Liver (tissue), 8 donors: ENCODE measurements at regions not wholly inside any gene's neighbourhood (a gene's known extent, or its start where the extent isn't known, plus 50 kb on each side); places are given as distances from the start of the nearest gene placed in this dataset.

Experiments used
- DNase-seq: peaks from one replicate; pipeline ENCODE4 v3.0.0-alpha.2; 2017; ENCODE audit warnings: low spot score
- H3K27ac ChIP-seq, 2 donors: one replicate each; pipeline ENCODE4 v1.7.0; 2013; ENCODE audit warnings: inconsistent platforms in 2 of 2, low read length in 2 of 2, control low read depth in 1 of 2, low read depth in 1 of 2, mild to moderate bottlenecking in 1 of 2
- H3K27me3 ChIP-seq, 4 donors: one replicate each; pipeline versions ENCODE4 v1.6.1 to v1.7.0; 2013; ENCODE audit warnings: low read length in 3 of 4, inconsistent platforms in 1 of 4, mild to moderate bottlenecking in 1 of 4, moderate library complexity in 1 of 4; ENCODE audit not compliant: control insufficient read depth in 4 of 4, insufficient read depth in 4 of 4
- H3K36me3 ChIP-seq, 4 donors: one replicate each; pipeline versions ENCODE4 v1.6.1 to v1.7.0; 2013; ENCODE audit warnings: low read length in 3 of 4, mild to moderate bottlenecking in 3 of 4, low read depth in 1 of 4, moderate library complexity in 1 of 4; ENCODE audit not compliant: control insufficient read depth in 4 of 4, insufficient read depth in 3 of 4
- H3K4me1 ChIP-seq, 4 donors: one replicate each; pipeline versions ENCODE4 v1.6.1 to v1.7.0; 2013; ENCODE audit warnings: low read length in 3 of 4, mild to moderate bottlenecking in 3 of 4, moderate library complexity in 1 of 4; ENCODE audit not compliant: control insufficient read depth in 4 of 4, insufficient read depth in 4 of 4
- H3K4me3 ChIP-seq, 3 donors: one replicate each; pipeline versions ENCODE4 v1.6.1 to v1.7.0; 2013; ENCODE audit warnings: low read length in 3 of 3, control low read depth in 1 of 3, low read depth in 1 of 3, mild to moderate bottlenecking in 1 of 3
- H3K9ac ChIP-seq, 2 donors: one replicate each; pipeline ENCODE4 v1.7.0; 2013; ENCODE audit warnings: low read length in 2 of 2, mild to moderate bottlenecking in 2 of 2, moderate library complexity in 2 of 2, control low read depth in 1 of 2, low read depth in 1 of 2
- H3K9me3 ChIP-seq, 4 donors: one replicate each; pipeline versions ENCODE4 v1.6.1 to v1.7.0; 2013; ENCODE audit warnings: low read length in 3 of 4; ENCODE audit not compliant: control insufficient read depth in 4 of 4
- ATF3 ChIP-seq: IDR thresholded peaks from 2 replicates; pipeline ENCODE4 v1.6.1; 2016; ENCODE audit warnings: antibody characterized with exemption
- CTCF ChIP-seq: fragments of 150-350 bp; IDR thresholded peaks from 2 replicates; pipeline ENCODE4 v1.5.1; 2017; ENCODE audit warnings: improper control_type of control experiment, low read depth, low read length; ENCODE audit not compliant: missing input control
- EGR1 ChIP-seq, 2 donors: IDR thresholded peaks; 2 replicates each; pipeline ENCODE4 v1.6.1; 2016 to 2018; ENCODE audit warnings: antibody characterized with exemption in 2 of 2, low read depth in 2 of 2
- FOXA1 ChIP-seq: IDR thresholded peaks from 2 replicates; pipeline ENCODE4 v1.6.1; 2016; ENCODE audit warnings: antibody characterized with exemption
- FOXA2 ChIP-seq: IDR thresholded peaks from 2 replicates; pipeline ENCODE4 v1.6.1; 2016; ENCODE audit warnings: antibody characterized with exemption
- GABPA ChIP-seq, 2 donors: IDR thresholded peaks in 1 of 2; conservative IDR thresholded peaks in 1 of 2; 2 replicates each; pipeline ENCODE4 v1.6.1; 2016; ENCODE audit warnings: antibody characterized with exemption in 2 of 2, mild to moderate bottlenecking in 1 of 2, moderate library complexity in 1 of 2
- HNF4A ChIP-seq, 2 donors: conservative IDR thresholded peaks; 2 replicates each; pipeline ENCODE4 v1.6.1; 2016; ENCODE audit warnings: antibody characterized with exemption in 2 of 2, mild to moderate bottlenecking in 2 of 2
- HNF4G ChIP-seq: IDR thresholded peaks from 2 replicates; pipeline ENCODE4 v1.6.1; 2016; ENCODE audit warnings: antibody characterized with exemption
- JUND ChIP-seq, 2 donors: IDR thresholded peaks; 2 replicates each; pipeline ENCODE4 v1.6.1; 2016; ENCODE audit warnings: antibody characterized with exemption in 2 of 2
- MAX ChIP-seq: IDR thresholded peaks from 2 replicates; pipeline ENCODE4 v1.6.1; 2016; ENCODE audit warnings: antibody characterized with exemption
- NR2F2 ChIP-seq: IDR thresholded peaks from 2 replicates; pipeline ENCODE4 v1.6.1; 2016; ENCODE audit warnings: antibody characterized with exemption
- RAD21 ChIP-seq, 2 donors: IDR thresholded peaks; 2 replicates each; pipeline ENCODE4 v1.6.1; 2016; ENCODE audit warnings: antibody characterized with exemption in 2 of 2, mild to moderate bottlenecking in 2 of 2
- REST ChIP-seq: IDR thresholded peaks from 2 replicates; pipeline ENCODE4 v1.6.1; 2016; ENCODE audit warnings: antibody characterized with exemption, mild to moderate bottlenecking
- RXRA ChIP-seq, 2 donors: IDR thresholded peaks; 2 replicates each; pipeline ENCODE4 v1.6.1; 2017 to 2018; ENCODE audit warnings: antibody characterized with exemption in 2 of 2, mild to moderate bottlenecking in 1 of 2
- SP1 ChIP-seq: IDR thresholded peaks from 2 replicates; pipeline ENCODE4 v1.6.1; 2018; ENCODE audit warnings: antibody characterized with exemption, mild to moderate bottlenecking
- TAF1 ChIP-seq: conservative IDR thresholded peaks from 2 replicates; pipeline ENCODE4 v1.6.1; 2016; ENCODE audit warnings: antibody characterized with exemption, mild to moderate bottlenecking
- YY1 ChIP-seq: IDR thresholded peaks from 2 replicates; pipeline ENCODE4 v1.6.1; 2016; ENCODE audit warnings: antibody characterized with exemption, mild to moderate bottlenecking
- ZBTB33 ChIP-seq: IDR thresholded peaks from 2 replicates; pipeline ENCODE4 v1.6.1; 2016; ENCODE audit warnings: antibody characterized with exemption
- WGBS: extraction: QIAGEN DNeasy Blood & Tissue Kit; methylation state at CpG from one replicate; pipeline ENCODE4 v1.1.7; 2013; 5-methylcytosine and 5-hydroxymethylcytosine counted together
- donor health status: healthy.
- donor health status: healthy.
- donor health status: healthy.
- donor health status: healthy.
- donor health status: healthy.

- H3K9me3 ChIP-seq = no peaks in the 10 kb centered on the region
- H3K36me3 ChIP-seq = no peaks in the 10 kb centered on the region
- no peak overlapping the region for H3K4me3 ChIP-seq
- no peak overlapping the region for H3K9ac ChIP-seq
- H3K27ac ChIP-seq = no peak overlapping the region
- no peaks in the 10 kb centered on the region for H3K27me3 ChIP-seq
- TF ChIP-seq NR2F2 = no peak
- TF ChIP-seq FOXA2 = no peak
- TF ChIP-seq TAF1 = no peak
- TF ChIP-seq GABPA (IDR thresholded peaks at IDR 0.05 in 1 of 2, conservative IDR thresholded peaks at IDR 0.05 in 1 of 2) = no peak
- no peak for TF ChIP-seq RAD21 (IDR thresholded peaks at IDR 0.05)
- TF ChIP-seq YY1 = no peak
- no peak for TF ChIP-seq JUND (IDR thresholded peaks at IDR 0.05)
- no peak for TF ChIP-seq HNF4A (conservative IDR thresholded peaks at IDR 0.05)
- no peak for TF ChIP-seq EGR1 (IDR thresholded peaks at IDR 0.05; ENCODE audit: low read depth in 2 of 2)
- no peak for TF ChIP-seq SP1
- TF ChIP-seq MAX = no peak
- no peak for TF ChIP-seq RXRA (IDR thresholded peaks at IDR 0.05)
- no peak for TF ChIP-seq CTCF
- no peak for TF ChIP-seq FOXA1
- no peak for TF ChIP-seq REST
- TF ChIP-seq ATF3 = no peak
- TF ChIP-seq HNF4G = no peak
- no peak for TF ChIP-seq ZBTB33
- H3K4me1 ChIP-seq = peaks cover 0 to 3% (median 0%) of the 10 kb centered on the region in 4 donors
- DNase-seq = no peak
- 85% methylated on average over 3 of the region's 3 CpGs for WGBS
These were observed 544.1 kb downstream of the QKI start for GRCh38 chr6:163958646-163959045.
